NCI-H2107 treated with DMSO at 0.1 percent for 48 hours (cell line): ENCODE measurements at regions not wholly inside any gene's neighbourhood (a gene's known extent, or its start where the extent isn't known, plus 50 kb on each side); places are given as distances from the start of the nearest gene placed in this dataset.
A peak's percentile ranks its signal among the peaks of the same experiment; 100 is the strongest.
"Not testable (repeated sequence)": the region's sequence is repeated elsewhere in the genome, so short reads cannot be mapped to it uniquely, and the experiment has no call there.

ENCODE experiments used
- DNase-seq: peaks from one replicate; lab custom pipeline; 2025; ENCODE audit not compliant: unreplicated experiment; lab: John Stamatoyannopoulos, UW

DNA sequence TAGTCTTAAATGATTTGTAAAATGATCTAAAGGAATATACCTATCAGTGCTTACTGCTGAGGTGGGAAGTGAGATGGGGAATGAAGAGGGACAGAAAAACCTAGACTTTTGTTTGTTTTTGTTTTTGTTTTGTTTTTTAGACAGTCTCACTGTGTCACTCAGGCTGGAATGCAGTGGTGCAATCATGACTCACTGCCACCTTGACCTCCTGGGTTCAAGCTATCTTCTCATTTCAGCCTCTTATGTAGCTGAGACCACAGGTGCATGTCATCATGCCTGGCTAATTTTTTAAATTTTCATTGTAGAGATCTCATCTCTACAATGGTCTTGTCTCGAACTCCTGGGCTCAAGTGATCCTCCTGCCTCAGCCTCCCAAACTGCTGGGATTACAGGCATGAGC lies 116.4 kb upstream of the SEM1 start:
- DNase-seq = no peak

DNA sequence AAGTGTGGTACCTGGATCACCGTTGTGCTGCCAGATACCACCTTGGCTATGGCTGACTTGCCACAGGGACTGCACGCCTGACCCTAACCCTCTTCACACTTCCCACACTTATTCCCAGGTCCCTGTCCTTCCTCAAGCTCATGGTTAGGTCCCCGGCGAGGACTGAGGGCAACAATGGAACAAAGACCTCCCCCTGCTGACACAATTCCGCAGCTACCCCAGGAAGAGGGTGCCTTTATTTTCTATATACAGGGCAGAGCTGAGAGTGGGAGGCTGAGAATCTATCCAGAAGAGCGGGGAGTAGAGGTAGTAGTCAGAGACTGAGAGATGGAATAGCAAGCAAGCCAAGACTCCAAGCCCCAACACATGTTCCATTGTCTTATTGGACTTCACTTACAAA lies 118.1 kb upstream of the SEM1 start:
- DNase-seq = no peak

DNA sequence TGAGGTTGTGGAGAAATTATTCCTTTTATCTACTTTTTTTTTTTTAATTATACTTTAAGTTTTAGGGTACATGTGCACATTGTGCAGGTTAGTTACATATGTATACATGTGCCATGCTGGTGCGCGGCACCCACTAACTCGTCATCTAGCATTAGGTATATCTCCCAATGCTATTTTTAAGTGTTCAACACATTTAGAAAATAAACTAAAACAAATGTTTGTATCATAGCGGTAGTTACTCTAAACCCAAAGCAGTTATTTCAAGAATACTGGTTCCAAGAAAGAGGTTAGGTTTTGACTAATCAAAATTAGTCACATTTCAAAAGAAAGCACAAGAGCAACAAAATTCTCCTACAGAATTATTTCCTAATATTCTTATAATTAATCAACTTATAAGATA lies 119.5 kb upstream of the SEM1 start:
- not testable (repeated sequence) for DNase-seq

DNA sequence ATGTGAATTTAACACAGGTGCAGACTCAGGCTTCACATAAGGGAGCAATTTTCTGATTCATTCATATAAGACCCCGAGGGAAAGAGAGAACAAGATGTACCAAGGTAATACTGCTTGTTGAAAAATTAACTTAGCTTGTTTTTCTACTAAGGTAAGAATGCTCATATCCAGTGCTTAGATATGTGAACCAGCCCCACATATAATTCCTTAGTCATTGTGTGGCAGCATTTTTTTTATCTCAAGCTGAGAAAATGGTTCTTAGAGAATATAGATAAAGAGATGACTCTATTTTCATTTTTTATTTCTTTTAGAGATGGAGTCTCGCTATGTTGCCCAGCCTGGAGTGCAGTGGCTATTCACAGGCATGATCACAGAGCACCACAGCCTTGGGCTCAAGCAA lies 121.8 kb upstream of the SEM1 start:
- DNase-seq = no peak

DNA sequence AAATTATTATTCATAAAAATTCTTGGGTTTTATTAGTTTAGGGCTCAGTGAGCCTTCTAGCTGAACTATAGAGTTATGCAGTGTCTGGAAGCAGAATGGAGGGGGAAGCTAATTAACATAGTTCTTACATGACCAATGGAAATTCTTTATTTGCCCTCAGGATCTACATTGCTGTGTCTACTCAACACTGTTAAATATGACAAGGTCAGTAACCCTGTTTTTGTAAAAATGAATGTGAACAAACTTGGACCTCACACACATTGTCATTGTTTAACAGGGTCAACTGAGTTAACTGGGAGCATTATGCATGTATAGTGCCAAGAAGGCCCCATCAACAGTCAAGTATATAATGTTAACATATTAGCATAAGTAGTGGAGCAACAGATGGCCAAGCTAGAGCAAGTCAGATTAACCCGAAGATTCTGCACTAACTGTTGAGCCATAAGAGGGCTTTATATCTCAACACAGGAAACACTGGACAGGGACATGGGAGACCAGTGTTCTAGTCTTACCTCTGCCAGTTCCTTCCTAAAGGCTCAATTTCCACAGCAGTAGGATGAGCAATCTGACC lies 122.5 kb upstream of the SEM1 start:
- DNase-seq = no peak

DNA sequence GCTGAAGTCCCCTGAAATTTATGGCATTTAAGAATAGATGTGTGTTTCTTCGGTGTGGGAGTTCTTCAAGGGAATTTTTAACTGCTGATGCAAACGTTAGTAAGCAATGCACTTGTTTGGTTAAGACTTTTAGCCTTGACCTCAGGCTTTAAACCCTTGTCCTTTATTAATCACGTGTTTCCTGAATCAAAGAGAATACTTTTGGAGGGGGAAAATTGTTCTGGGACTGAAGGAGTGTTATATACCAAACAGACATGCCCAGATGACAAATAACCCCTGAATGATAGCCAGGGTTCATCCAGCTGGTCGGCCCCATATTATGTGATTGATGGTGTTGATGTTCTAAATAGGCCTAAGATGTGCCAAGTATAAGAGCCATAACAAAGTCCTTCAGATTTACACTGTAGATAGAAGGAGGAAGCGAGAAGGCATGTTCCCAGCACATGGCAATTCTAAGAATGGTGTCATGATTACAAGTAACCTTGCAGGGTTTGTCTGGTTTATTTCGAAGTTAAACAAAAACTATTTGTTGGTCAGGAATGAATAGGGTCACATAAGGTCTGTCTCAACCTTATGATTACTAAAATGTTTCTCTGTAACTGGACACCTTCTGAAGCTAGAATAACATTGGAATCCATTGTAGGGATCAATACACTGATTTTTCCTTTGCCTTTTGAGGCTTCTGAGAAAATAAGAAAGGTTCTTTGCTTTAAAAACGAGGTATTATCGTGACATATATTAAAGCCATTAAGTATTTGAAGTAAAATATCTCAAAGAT lies 124.2 kb upstream of the SEM1 start:
- DNase-seq = no peak

DNA sequence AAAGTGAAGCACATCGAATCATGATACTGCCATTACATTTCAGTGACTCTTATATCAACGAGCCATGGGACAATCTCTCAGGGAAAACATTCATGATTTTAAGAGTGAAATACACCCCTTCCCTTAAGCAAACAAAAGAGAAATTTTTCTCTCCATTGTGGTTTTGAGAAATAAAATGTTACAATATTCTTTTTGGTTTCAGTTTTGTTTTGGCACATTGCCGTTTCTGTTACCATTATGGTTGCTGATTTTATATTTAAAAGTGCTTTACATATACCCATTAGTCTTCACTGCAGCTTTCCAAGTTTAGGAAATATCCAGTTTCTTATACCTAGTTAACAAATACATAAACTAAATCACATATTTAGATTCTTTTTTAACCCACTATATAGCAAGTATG lies 126.8 kb upstream of the SEM1 start:
- no peak for DNase-seq

DNA sequence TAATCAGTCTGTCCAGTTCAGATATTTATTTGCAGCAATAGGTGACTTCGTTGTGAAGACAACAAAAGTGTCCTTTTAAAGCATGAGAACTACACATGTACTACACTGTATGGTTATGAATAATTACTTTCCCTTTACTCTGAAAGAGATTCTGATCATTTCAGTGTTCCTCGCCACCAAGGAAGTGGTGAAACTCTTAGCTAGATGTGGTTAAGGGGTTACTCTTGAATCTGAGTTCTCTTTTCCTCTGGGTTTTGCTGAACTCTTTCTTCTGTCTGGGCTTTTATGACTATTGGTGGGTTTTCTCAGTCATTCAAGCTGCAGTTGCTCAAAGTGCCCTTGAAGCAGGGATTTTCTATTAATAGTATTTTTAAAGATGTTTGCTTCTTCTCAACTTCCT lies 127.9 kb upstream of the SEM1 start:
- no peak for DNase-seq

DNA sequence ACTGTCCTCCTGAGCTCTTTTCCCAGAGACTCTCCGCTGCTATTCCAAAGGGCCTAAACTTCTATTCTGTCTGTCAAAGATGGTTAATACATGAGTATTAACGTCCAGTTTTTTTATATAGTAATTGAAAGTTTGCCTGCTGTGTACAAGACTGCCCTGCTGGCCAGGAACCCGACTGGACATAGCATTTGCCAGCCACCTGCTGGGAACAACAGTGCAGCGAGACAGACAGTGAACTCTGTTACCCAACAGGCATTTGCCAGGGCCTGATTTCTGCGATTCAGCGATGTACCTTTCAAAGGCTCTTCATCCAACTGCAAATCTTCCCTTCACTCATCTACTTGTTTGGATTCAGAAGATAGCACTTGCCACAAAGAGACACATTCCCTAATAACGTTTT lies 128.8 kb upstream of the SEM1 start:
- DNase-seq = no peak

DNA sequence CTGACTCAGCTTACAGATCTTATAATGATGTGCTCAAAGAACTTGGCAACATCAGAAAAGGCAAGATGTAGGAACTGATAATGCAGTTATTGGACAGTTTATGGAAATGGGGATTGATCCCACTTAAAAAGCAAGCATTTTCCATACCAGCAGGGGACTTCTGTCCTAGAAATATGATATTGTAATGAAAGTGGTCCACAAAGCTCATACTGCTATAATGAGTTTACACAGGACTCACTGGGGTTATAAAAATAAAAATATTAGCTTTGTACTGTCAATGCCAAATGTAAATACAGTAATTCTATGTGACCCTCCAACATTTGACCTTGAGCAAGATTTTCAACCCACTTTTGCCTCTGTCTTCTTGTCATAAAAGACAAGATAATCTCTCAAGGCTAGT lies 145.5 kb upstream of the SEM1 start:
- no peak for DNase-seq

DNA sequence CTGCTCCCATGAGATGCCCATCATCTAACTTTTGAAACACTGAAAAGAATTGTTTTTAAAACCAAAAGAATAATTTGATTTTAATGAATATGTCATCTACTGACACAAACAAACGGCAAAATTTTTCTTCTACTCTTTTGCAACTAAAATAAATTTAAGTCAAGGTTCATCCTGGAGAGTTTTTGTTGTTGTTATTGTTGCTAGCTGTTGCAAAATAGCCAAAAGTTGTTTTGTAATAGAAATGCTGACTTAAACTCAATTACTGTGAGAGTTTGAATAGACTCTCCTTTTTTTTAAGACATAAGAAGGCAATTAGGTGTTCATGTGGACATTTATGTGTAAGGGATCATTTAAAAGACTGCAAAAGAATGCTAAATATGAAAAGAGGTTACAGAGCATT lies 146.0 kb upstream of the SEM1 start:
- no peak for DNase-seq

DNA sequence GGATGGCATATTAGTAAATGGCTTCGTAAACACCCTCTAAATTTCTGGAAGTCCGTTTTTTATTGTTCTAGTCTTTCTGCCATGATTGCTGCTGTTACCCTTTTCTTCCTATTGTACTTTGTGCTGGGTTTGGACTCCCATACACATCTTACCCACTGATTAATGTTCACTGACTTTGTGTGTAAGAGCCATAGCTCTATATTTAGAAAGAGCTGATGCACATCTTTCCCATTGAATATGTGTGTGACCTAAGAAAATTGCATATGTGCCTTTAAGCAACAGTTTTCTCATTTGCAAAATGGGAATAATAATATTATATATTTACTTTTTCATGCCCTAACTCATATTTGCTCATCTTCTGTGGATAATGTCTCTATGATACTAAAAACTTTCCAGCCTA lies 135.8 kb upstream of the DLX6 start:
- DNase-seq = no peak

DNA sequence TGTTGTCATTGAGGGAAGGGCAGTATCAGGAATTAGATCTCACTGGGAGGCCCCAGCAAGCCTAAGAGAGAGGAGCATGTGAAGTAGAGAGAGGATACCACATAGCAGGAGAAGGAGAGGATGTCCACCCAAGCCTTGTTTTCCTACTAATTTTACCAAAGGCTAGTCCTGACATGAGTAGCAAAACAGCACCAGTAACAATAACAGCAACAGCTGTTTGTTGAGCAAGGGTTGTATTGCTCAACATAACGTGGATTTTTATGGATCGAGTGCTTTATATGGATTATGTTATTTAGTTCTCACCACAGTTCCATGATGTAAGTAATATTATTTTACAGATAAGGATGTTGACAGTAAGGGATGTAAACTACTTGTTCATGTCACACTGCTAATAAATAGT lies 135.2 kb upstream of the DLX6 start:
- no peak for DNase-seq

DNA sequence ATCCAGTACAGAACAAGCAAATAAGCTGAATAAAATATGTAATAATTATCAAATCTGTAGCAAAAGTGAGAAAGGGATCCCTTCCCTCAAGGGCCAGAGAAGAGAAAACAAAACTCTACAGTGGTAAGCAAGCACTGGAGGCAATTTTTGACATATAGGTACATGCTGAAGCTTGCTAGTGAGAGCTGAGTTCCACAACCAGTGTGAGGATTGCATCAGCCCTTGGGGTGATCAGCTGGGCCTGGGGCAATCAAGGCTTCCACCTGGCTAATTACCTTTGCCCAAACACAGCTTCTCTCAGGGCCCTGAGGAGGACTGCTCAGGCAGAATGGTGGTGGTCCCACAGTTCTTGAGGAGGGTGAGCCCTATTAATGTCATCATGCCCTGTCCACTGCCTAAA lies 134.4 kb upstream of the DLX6 start:
- DNase-seq = peak; percentile 13

DNA sequence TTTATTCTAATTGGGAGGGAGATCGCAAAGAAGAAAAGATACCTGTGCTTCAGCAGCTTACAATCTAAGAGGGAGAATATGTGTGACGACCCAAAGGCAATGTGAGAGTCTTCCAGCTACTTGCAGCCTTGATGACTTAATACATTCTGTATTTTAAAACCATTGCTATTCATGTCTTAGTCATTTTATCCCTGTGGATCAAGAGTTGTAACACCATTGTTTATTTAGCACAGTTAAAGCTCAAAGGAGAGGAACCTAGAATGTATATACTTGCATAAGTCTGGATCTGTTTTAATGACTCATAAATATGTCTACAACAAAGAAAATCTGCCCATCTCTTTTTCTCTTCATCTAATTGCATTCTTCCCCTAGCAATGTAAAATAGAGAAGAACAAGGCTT lies 117.9 kb upstream of the DLX6 start:
- DNase-seq = no peak

DNA sequence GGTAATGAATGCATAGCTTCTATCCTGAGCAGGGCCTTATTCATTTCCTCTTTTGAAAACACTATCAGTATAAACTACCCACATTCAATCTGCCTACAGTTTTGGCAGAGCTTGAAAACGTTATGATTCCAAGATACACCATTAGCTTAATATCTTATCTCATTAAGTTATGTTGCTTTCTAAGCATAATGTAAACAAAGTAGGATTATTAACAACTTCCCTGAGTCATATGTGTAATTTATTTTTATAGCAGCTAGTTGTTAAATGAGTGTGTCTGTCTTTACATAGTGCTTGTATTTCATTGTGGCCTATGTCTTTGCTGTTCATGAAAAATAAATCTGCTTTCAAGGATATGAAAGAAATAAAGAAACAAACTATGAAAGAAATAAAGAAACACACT lies 106.2 kb upstream of the DLX6 start:
- no peak for DNase-seq

DNA sequence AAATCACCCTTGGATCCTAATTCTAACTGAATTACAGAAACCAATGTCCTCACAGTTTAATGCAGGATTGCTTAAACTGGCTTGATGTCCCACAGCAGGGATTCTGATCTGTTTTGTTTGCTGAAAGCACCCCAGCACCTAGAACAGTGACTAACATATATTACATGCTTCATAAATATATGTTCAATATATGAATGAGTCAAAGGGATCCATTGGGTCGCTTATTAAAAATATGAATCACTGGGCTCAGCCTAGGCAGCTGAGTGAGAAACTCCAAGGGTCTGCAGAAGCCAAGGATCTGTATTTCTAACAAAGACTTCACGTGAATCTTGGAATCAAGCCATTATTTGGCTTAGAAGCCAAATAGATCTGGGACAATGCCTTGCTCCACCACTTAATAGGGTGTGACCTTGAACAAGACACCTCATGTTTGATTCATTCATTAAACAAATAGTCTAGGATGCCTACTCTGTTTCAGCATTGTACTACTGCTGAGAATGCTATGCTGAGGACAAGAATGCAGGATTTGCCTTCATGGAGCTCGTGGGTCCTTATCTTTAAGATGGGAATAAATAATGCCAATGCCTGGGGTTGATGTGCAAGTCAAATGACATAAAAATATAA lies 103.4 kb upstream of the DLX6 start:
- no peak for DNase-seq

DNA sequence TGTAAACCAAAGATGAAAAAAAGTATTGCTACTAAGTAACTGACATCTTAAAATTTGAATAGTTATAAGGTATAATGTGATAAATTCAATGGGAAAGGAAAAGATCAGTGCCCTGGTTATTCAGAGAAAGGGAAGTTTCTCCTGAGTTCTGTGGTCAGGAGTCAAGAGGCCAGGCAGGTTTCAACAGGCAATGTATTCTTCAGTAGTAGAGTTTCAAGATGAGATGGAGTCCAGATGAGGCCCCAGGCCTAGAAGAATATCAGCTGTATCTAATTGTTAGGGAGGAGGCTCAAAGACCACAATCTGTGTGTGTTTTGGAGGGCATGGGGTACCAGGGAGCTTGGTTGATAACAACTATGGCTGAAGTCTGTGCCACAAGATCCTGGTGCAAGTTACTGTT lies 101.4 kb upstream of the DLX6 start:
- no peak for DNase-seq

DNA sequence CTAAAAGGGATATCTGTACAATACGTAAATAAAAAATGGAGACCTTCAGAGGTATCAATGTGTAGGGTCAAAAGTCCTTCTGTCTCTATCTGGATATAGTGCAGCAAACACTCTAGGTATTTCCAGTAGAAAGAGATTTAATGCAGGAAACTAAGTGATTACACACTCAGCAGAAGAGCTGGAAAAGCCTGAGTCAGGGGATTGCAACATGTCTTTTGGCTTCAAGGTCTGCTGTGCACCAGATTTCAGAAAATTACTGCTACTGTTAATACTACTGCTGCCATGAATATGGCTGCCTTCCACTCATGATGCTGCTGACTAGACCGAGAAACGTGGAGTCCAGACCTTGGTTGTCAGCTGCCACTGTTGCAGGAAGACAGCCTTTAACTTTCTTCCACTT lies 94.9 kb upstream of the DLX6 start:
- no peak for DNase-seq

DNA sequence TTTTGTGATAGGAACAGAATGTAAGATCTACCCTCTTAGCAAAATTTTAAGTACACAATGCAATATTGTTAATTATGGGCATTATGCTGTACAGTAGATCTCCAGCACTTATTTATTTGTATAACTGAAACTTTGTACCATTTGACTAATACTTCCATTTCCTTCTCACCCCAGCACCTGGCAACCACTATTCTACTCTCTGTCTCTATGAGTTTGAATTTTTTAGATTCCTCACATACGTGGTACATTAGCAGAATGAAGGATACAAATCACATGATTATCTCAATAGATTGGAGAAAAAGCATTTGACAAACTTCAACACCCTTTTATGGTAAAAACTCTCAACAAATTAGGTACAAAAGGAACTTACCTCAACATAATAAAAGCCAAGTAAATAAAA lies 90.3 kb upstream of the DLX6 start:
- DNase-seq = no peak

DNA sequence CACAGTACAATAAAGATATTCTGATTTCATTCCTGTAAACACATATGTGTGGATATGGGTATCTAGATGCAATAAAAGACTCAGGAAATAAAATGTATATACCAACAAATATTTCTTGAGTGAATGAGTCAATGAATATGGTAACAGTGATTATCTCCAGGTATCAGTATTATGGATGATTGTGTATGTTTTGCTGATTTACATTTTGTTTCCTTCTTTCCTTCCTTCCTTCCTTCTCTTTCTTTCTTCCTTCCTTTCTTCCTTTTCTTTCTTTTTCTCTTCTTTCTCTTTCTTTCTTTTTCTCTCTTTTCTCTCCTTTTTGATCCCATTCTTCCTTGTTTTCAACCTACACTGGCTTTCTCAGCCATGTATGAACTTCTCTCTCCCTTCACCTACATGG lies 85.3 kb upstream of the DLX6 start:
- no peak for DNase-seq

DNA sequence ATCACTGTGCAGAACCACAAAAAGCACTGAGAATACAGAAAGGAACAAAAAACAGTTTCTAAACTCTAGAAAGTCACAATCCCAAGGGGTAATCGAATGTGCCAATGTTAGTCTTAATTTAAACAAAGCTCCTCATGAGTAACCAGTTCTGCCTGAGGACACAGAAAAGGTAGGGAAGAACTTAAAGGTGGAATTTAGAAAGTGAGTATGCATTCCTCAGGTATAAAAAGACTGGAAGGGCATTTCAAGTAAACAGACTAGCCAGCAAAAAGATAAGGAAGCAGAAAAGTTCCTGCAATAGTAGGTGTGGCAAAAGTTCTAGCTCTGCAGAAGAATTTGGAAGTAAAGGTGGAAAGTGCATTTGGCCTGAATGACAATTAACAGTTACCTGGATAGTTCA lies 84.6 kb upstream of the DLX6 start:
- DNase-seq = no peak

DNA sequence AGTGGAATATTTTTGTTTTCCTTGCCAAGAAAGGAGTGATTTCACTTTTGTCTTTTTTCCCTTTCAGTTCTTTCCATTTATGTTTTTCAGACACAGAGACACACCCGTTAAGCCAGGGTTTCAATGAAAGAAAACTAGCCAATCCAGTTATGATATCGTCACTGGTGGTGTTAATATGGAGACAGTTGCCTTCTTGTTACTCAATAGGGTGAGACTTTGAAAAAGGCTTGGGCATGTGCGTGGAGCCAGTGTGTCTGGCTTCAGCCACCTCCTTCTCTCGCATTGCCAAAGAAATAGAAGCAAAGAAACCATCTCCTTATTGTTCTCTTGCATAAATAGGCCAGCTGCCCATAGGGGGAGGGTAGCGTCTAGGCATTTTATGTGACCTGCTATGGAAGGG lies 84.1 kb upstream of the DLX6 start:
- no peak for DNase-seq
